Prostate gland (tissue), 2 donors: ENCODE measurements at regions not wholly inside any gene's neighbourhood (a gene's known extent, or its start where the extent isn't known, plus 50 kb on each side); places are given as distances from the start of the nearest gene placed in this dataset.
"Not testable (repeated sequence)": the region's sequence is repeated elsewhere in the genome, so short reads cannot be mapped to it uniquely, and the experiment has no call there.

Experiments used
- DNase-seq: peaks from one replicate; pipeline ENCODE4 v3.0.0-alpha.2; 2019; ENCODE audit warnings: low spot score
- H3K27ac ChIP-seq, 2 donors: fragments of 200-600 bp; sonication (generic); 2 replicates each; pipeline ENCODE4 v1.5.1; 2017 to 2019
- H3K27me3 ChIP-seq: fragments of 200-600 bp; sonication (generic); replicated peaks from 2 replicates; pipeline ENCODE4 v1.5.1; 2019; ENCODE audit not compliant: insufficient read depth
- H3K36me3 ChIP-seq, 2 donors: fragments of 200-600 bp; sonication (generic); 1 replicate in 1 of 2; 2 replicates in 1 of 2; pipeline versions ENCODE4 v1.5.1 to v1.8.1; 2017 to 2019
- H3K4me1 ChIP-seq: fragments of 200-600 bp; sonication (generic); replicated peaks from 2 replicates; pipeline ENCODE4 v1.5.1; 2019
- H3K4me3 ChIP-seq, 2 donors: fragments of 200-600 bp; sonication (generic); 2 replicates each; pipeline ENCODE4 v1.5.1; 2017 to 2019
- H3K9me3 ChIP-seq: fragments of 200-600 bp; sonication (generic); 2 replicates; pipeline ENCODE4 v1.5.1; 2017
- POLR2A ChIP-seq: fragments of 450-650 bp; IDR thresholded peaks from one replicate; pipeline ENCODE4 v1.6.1; 2016; ENCODE audit warnings: antibody characterized with exemption, mild to moderate bottlenecking
- POLR2AphosphoS5 ChIP-seq: sonication (generic); formaldehyde crosslinking; IDR thresholded peaks from one replicate; pipeline ENCODE4 v1.6.1; 2017; ENCODE audit warnings: antibody characterized with exemption
- WGBS: methylation state at CpG from one replicate; pipeline ENCODE4 v1.1.5; 2018; 5-methylcytosine and 5-hydroxymethylcytosine counted together
- intact Hi-C: fragments of 100-400 bp; cut with DNase I; formaldehyde crosslinking; loops from one replicate; pipeline ENCODE4 v1.14.2; 2022
- TF ChIP-seq, protein P1 (sequence below), 4 experiments: fragments of 200-600 bp in 2 of 4; fragments of 450-650 bp in 2 of 4; sonication (generic) in 2 of 4; IDR thresholded peaks; 1 replicate in 3 of 4; 2 replicates in 1 of 4; pipeline ENCODE4 v1.5.1; 2016 to 2019; ENCODE audit warnings: antibody characterized with exemption in 4 of 4, mild to moderate bottlenecking in 2 of 4, moderate library complexity in 2 of 4

DNA sequence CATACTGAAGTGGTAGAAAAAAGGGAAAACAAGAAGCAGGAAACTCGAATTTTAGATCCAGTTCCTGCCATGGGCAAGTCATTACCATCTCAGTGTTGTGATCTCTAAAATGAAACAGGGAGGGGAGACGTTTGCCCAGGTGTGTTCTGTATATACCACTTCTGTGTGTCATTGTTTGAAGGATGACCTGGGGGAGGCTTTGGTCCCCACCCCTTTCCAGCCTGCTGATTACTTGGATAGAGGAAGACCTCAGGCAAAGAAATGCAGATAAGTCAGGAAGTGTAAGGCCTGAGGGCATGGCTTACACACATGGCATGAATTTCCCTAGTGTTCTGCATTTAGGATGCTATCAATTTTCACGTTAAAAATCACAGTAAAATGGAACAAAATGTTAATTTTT is 205.2 kb upstream of the CXCR4 start:
- WGBS = 38% methylated on average over 3 of the region's 3 CpGs

DNA sequence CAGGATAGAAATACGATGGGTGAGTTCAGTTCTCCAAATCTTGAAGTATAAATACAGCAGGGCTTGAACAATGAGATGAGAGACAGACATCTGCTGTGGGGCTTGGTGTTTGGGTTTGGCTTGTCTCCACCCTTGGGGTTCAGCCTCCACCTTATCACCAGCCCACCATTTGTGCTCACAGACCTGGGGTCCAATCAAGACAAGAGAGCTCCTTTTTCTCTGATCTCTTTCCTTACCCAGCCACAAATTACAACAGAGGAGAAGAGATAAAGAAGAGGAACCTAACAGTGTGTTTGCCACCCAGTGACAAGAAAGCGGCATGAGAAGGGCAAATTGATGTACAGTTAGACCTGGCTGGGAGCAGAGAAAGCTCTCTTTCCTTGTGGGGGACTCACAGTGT is 204.5 kb upstream of the CXCR4 start:
- no peaks in the 10 kb centered on the region for H3K4me1 ChIP-seq
- no peaks in the 10 kb centered on the region for H3K36me3 ChIP-seq
- no peak for DNase-seq
- intact Hi-C loops = no loop called here
- H3K4me3 ChIP-seq = no peak overlapping the region
- TF ChIP-seq, protein P1, sequence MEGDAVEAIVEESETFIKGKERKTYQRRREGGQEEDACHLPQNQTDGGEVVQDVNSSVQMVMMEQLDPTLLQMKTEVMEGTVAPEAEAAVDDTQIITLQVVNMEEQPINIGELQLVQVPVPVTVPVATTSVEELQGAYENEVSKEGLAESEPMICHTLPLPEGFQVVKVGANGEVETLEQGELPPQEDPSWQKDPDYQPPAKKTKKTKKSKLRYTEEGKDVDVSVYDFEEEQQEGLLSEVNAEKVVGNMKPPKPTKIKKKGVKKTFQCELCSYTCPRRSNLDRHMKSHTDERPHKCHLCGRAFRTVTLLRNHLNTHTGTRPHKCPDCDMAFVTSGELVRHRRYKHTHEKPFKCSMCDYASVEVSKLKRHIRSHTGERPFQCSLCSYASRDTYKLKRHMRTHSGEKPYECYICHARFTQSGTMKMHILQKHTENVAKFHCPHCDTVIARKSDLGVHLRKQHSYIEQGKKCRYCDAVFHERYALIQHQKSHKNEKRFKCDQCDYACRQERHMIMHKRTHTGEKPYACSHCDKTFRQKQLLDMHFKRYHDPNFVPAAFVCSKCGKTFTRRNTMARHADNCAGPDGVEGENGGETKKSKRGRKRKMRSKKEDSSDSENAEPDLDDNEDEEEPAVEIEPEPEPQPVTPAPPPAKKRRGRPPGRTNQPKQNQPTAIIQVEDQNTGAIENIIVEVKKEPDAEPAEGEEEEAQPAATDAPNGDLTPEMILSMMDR (IDR thresholded peaks at IDR 0.05) = no peak
- no peak for TF ChIP-seq POLR2AphosphoS5
- no peaks in the 10 kb centered on the region for H3K27me3 ChIP-seq
- H3K9me3 ChIP-seq = no peaks in the 10 kb centered on the region
- no peak overlapping the region for H3K27ac ChIP-seq
- 97% methylated on average over 2 of the region's 2 CpGs for WGBS

More for the DNA sequence above, 205.2 kb upstream of the CXCR4 start:
- Histone ChIP-seq H3K4me3 (no peak overlapping the region), H3K27me3 (no peaks in the 10 kb centered on the region), H3K27ac (no peak overlapping the region), H3K9me3 (no peaks in the 10 kb centered on the region), H3K36me3 (no peaks in the 10 kb centered on the region), H3K4me1 (no peaks in the 10 kb centered on the region)
- no peak for DNase-seq
- TF ChIP-seq POLR2A (no peak), POLR2AphosphoS5 (no peak)
- TF ChIP-seq, protein P1 (IDR thresholded peaks at IDR 0.05) = no peak
- intact Hi-C loops = no loop called here

DNA sequence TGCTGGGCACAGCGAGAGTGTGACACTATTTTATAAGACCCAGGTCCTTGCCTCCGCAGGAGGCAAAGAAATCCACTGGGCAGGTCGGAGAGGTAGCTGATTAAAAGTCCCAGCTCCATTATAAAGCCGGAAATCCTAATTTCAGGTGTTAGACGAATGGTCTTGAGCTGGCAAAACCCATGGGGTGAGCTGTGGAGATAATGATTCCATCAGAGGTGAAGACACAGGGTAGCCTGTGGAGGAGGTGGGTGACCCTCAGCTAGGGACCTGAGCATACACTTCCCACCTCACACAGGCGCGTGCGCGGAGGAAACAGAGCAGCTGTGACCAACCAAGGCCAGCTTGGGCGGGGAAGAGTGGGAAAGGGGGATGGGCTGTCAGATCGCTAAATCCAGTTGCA is 201.7 kb upstream of the CXCR4 start:
- H3K27ac ChIP-seq = no peak overlapping the region
- no peak overlapping the region for H3K4me3 ChIP-seq
- no peak for TF ChIP-seq POLR2AphosphoS5
- TF ChIP-seq, protein P1 (IDR thresholded peaks at IDR 0.05) = no peak
- TF ChIP-seq POLR2A = no peak
- no peaks in the 10 kb centered on the region for H3K4me1 ChIP-seq
- no peaks in the 10 kb centered on the region for H3K36me3 ChIP-seq
- no peak for DNase-seq
- no peaks in the 10 kb centered on the region for H3K9me3 ChIP-seq
- no peaks in the 10 kb centered on the region for H3K27me3 ChIP-seq
- intact Hi-C loops = no loop called here
- WGBS = 92% methylated on average over 11 of the region's 11 CpGs

DNA sequence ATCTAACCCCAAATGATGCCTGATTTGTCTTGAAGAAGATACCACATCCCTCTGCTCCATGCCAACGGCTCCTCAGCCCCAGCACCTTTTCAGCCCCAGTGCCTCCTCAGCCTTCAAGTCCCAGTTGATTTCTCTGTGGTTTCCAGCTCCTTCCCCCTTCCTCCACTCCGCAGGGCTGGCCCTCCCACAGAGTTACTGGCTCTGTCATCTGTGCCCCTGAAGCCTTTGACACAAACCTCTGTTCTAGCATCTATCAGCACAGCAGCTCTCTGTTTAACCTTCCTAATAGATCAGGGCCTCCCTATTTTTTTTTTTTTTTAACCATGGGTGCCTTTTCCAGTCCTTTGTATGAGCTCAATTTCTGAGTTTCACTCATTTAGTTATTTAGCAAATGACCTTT is 201.3 kb upstream of the CXCR4 start:
- DNase-seq = no peak
- Histone ChIP-seq H3K4me3 (no peak overlapping the region), H3K27me3 (no peaks in the 10 kb centered on the region), H3K9me3 (no peaks in the 10 kb centered on the region), H3K4me1 (no peaks in the 10 kb centered on the region), H3K27ac (no peak overlapping the region), H3K36me3 (no peaks in the 10 kb centered on the region)
- WGBS = 55% methylated on average over 2 of the region's 2 CpGs
- TF ChIP-seq, protein P1 (IDR thresholded peaks at IDR 0.05) = no peak
- TF ChIP-seq POLR2AphosphoS5 = no peak
- no peak for TF ChIP-seq POLR2A
- intact Hi-C loops = no loop called here

DNA sequence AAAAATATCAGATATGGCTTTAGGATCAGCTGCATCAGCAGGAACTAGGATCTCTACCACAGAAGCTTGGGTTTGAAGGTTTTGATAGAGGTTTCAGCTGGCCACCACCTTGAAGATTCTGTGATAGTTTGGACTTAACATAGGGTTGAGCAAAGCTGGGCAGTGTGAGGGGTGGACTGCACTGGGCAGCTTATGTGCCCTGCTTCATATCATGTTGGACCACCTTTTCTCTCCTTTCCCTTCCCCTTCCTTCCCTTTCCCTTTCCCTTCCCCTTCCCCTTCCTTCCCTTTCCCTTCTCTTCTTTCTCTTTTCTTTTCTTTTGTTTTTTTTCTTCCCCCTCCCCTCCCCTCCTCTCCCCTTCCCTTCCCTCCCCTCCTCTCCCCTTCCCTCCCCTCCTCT is 196.3 kb upstream of the CXCR4 start:
- intact Hi-C loops = no loop called here

DNA sequence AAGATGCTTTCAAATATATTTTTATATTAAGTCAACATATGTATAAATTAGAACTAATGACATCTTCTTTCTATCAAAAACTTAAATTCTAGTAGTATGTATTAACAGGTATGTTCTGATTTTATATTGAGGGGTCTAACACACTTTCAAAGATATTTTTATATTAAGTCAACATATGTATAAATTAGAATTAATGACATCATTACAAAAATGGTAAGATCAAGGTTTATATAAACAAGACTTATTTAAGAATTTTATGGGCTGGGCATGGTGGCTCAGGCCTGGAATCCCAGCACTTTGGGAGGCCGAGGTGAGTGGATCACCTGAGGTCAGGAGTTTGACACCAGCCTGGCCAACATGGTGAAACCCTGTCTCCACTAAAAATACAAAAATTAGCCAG is 194.6 kb upstream of the CXCR4 start:
- H3K9me3 ChIP-seq, H3K36me3 ChIP-seq, H3K27me3 ChIP-seq, intact Hi-C loops, H3K4me3 ChIP-seq, H3K4me1 ChIP-seq, DNase-seq, H3K27ac ChIP-seq: not testable (repeated sequence)
- WGBS = 100% methylated on average over 1 of the region's 1 CpG

More for the DNA sequence above, 196.3 kb upstream of the CXCR4 start:
- Histone ChIP-seq H3K27me3 (no peaks in the 10 kb centered on the region), H3K27ac (no peak overlapping the region), H3K4me1 (no peaks in the 10 kb centered on the region), H3K9me3 (no peaks in the 10 kb centered on the region), H3K4me3 (no peak overlapping the region), H3K36me3 (no peaks in the 10 kb centered on the region)
- DNase-seq = no peak
- TF ChIP-seq POLR2A = no peak
- TF ChIP-seq, protein P1 (IDR thresholded peaks at IDR 0.05) = no peak
- no peak for TF ChIP-seq POLR2AphosphoS5
